ENCODE measurements at regions not wholly inside any gene's neighbourhood (a gene's known extent, or its start where the extent isn't known, plus 50 kb on each side); places are given as distances from the start of the nearest gene placed in this dataset.

DNA sequence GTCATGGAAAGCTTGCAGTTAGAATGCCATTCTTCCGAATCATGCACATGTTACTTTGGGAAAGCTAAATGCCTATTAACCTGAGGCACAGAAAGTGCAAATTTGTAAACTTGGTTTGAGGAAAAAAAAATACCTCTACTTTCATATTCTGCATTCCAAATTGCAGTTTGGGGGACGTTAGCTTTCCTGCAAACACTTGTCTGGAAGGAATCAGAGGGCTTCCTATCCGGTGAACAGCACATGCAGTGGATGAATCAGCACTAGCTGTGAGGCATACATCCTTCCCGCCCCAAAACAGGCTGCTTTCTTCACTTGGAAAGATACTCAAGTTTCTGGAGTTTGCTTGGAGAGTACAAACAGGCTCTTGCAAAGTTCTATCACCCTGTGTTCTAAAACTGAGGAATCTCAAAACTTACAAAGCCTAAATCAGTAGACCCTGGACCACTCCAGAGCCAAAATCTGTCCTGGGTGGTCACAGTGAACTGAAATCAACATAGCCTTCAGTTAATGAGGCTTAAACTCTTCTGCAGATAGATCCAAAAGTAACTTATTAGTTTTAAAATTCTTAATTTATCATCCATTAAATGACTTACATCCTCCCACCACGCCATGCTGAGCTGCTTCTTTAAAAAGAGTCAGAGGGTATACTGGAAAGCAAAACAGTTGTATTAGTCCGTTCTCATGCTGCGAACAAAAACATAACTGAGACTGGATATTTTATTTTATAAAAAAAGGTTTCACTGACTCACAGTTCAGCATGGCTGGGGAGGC lies 802.3 kb upstream of the ARGLU1 start:
- TF ChIP-seq, protein P1, sequence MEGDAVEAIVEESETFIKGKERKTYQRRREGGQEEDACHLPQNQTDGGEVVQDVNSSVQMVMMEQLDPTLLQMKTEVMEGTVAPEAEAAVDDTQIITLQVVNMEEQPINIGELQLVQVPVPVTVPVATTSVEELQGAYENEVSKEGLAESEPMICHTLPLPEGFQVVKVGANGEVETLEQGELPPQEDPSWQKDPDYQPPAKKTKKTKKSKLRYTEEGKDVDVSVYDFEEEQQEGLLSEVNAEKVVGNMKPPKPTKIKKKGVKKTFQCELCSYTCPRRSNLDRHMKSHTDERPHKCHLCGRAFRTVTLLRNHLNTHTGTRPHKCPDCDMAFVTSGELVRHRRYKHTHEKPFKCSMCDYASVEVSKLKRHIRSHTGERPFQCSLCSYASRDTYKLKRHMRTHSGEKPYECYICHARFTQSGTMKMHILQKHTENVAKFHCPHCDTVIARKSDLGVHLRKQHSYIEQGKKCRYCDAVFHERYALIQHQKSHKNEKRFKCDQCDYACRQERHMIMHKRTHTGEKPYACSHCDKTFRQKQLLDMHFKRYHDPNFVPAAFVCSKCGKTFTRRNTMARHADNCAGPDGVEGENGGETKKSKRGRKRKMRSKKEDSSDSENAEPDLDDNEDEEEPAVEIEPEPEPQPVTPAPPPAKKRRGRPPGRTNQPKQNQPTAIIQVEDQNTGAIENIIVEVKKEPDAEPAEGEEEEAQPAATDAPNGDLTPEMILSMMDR (conservative IDR thresholded peaks at IDR 0.05; ENCODE audit: low read depth, low read length) = no peak
- no peak for TF ChIP-seq EZH2 (IDR thresholded peaks at IDR 0.05; ENCODE audit: low read length, unreplicated experiment)

Measured in PC-3 (cell line).